Progenitor cell of endocrine pancreas (in vitro differentiated cells): ENCODE measurements at regions not wholly inside any gene's neighbourhood (a gene's known extent, or its start where the extent isn't known, plus 50 kb on each side); places are given as distances from the start of the nearest gene placed in this dataset.

ENCODE experiments used
- DNase-seq: peaks from one replicate; pipeline ENCODE4 v3.0.0; 2021; ENCODE audit warnings: low spot score; ENCODE audit not compliant: unreplicated experiment
- H3K27ac Mint-ChIP-seq: 2 replicates; pipeline ENCODE4 v1.8.0; 2021; ENCODE audit warnings: mild to moderate bottlenecking, moderate library complexity, mixed read lengths
- H3K27me3 Mint-ChIP-seq: 2 replicates; pipeline ENCODE4 v1.8.0; 2021; ENCODE audit warnings: mixed read lengths
- H3K36me3 Mint-ChIP-seq: 2 replicates; pipeline ENCODE4 v1.8.0; 2022; ENCODE audit warnings: mixed read lengths; ENCODE audit not compliant: insufficient read depth
- H3K4me1 Mint-ChIP-seq: 2 replicates; pipeline ENCODE4 v1.8.0; 2021; ENCODE audit warnings: low read depth, mixed read lengths
- H3K4me3 Mint-ChIP-seq: 2 replicates; pipeline ENCODE4 v1.8.0; 2021; ENCODE audit warnings: low read depth, mild to moderate bottlenecking, moderate library complexity, mixed read lengths
- H3K9me3 Mint-ChIP-seq: 2 replicates; pipeline ENCODE4 v1.8.0; 2021; ENCODE audit warnings: low read depth, mixed read lengths
- CTCF ChIP-seq: fragments of 200-600 bp; sonication (generic); IDR thresholded peaks from one replicate; pipeline ENCODE4 v1.5.0; 2021; ENCODE audit warnings: antibody characterized with exemption, mild to moderate bottlenecking; ENCODE audit not compliant: unreplicated experiment

- no peak overlapping the region for H3K4me3 Mint-ChIP-seq
- H3K27ac Mint-ChIP-seq, result no peak overlapping the region
- TF ChIP-seq CTCF, result no peak
- no peak for DNase-seq
- H3K36me3 Mint-ChIP-seq, result no peaks in the 10 kb centered on the region
- peaks cover 5% of the 10 kb centered on the region for H3K4me1 Mint-ChIP-seq
- H3K27me3 Mint-ChIP-seq, result no peaks in the 10 kb centered on the region
- H3K9me3 Mint-ChIP-seq, result peaks cover 25% of the 10 kb centered on the region
Measured at GRCh38 chrX:103149652-103150051, 56.7 kb upstream of the NXF3 start.

GRCh38 chrX:103148075-103148474, 55.1 kb upstream of the NXF3 start:
- Mint-ChIP-seq H3K27ac (no peak overlapping the region), H3K27me3 (no peaks in the 10 kb centered on the region), H3K4me3 (no peak overlapping the region), H3K36me3 (no peaks in the 10 kb centered on the region), H3K9me3 (peaks cover 23% of the 10 kb centered on the region), H3K4me1 (peaks cover 5% of the 10 kb centered on the region)
- no peak for TF ChIP-seq CTCF
- no peak for DNase-seq
